GM21825 (cell line): ENCODE measurements at regions not wholly inside any gene's neighbourhood (a gene's known extent, or its start where the extent isn't known, plus 50 kb on each side); places are given as distances from the start of the nearest gene placed in this dataset.
A peak's percentile ranks its signal among the peaks of the same experiment; 100 is the strongest.
"Not testable (repeated sequence)": the region's sequence is repeated elsewhere in the genome, so short reads cannot be mapped to it uniquely, and the experiment has no call there.

Experiments
- ATAC-seq: cut with Tn5 transposase; IDR thresholded peaks from one replicate; pipeline ENCODE4 v1.9.1; 2021; ENCODE audit warnings: mild to moderate bottlenecking, moderate library complexity; ENCODE audit not compliant: unreplicated experiment

- no peak for ATAC-seq
These were observed 182.7 kb upstream of the ACTBL2 start for GRCh38 chr5:57665146-57665936.

GRCh38 chr5:57664700-57665099 lies 182.1 kb upstream of the ACTBL2 start:
- no peak for ATAC-seq

- no peak for ATAC-seq
These were observed 180.9 kb upstream of the ACTBL2 start for GRCh38 chr5:57663466-57663865.

GRCh38 chr5:57662991-57663390 lies 180.4 kb upstream of the ACTBL2 start:
- no peak for ATAC-seq

- ATAC-seq = no peak
These were observed 177.3 kb upstream of the ACTBL2 start for GRCh38 chr5:57659886-57660285.

GRCh38 chr5:57658018-57658417 lies 175.4 kb upstream of the ACTBL2 start:
- ATAC-seq = no peak

GRCh38 chr5:57655228-57655627 lies 172.6 kb upstream of the ACTBL2 start:
- ATAC-seq = no peak

- no peak for ATAC-seq
These were observed 171.2 kb upstream of the ACTBL2 start for GRCh38 chr5:57653636-57654290.

- ATAC-seq = no peak
These were observed 168.5 kb upstream of the ACTBL2 start for GRCh38 chr5:57651127-57651526.

GRCh38 chr5:57650360-57651069 lies 167.9 kb upstream of the ACTBL2 start:
- ATAC-seq = peak; percentile 83

- ATAC-seq = no peak
These were observed 160.1 kb upstream of the ACTBL2 start for GRCh38 chr5:57642698-57643097.

- no peak for ATAC-seq
These were observed 159.5 kb upstream of the ACTBL2 start for GRCh38 chr5:57642066-57642465.

GRCh38 chr5:57635146-57635777 lies 152.7 kb upstream of the ACTBL2 start:
- ATAC-seq = no peak

GRCh38 chr5:57632937-57633336 lies 150.3 kb upstream of the ACTBL2 start:
- ATAC-seq = no peak

GRCh38 chr5:57631139-57631538 lies 148.5 kb upstream of the ACTBL2 start:
- ATAC-seq = not testable (repeated sequence)

- no peak for ATAC-seq
These were observed 145.1 kb upstream of the ACTBL2 start for GRCh38 chr5:57627661-57628060.

GRCh38 chr5:57626703-57627102 lies 144.1 kb upstream of the ACTBL2 start:
- ATAC-seq = no peak

GRCh38 chr5:57621624-57622023 lies 139.0 kb upstream of the ACTBL2 start:
- ATAC-seq = no peak

- ATAC-seq = no peak
These were observed 136.3 kb upstream of the ACTBL2 start for GRCh38 chr5:57618767-57619381.

- ATAC-seq = no peak
These were observed 131.1 kb upstream of the ACTBL2 start for GRCh38 chr5:57613741-57614140.

- no peak for ATAC-seq
These were observed 128.6 kb upstream of the ACTBL2 start for GRCh38 chr5:57611177-57611576.
